GM12864 (cell line): ENCODE measurements at regions not wholly inside any gene's neighbourhood (a gene's known extent, or its start where the extent isn't known, plus 50 kb on each side); places are given as distances from the start of the nearest gene placed in this dataset.
"Not testable (repeated sequence)": the region's sequence is repeated elsewhere in the genome, so short reads cannot be mapped to it uniquely, and the experiment has no call there.

Experiments
- DNase-seq: peaks from one replicate; pipeline ENCODE4 v3.0.0-alpha.2; 2011; ENCODE audit warnings: low read depth
- H3K4me3 ChIP-seq: 2 replicates; pipeline ENCODE4 v1.5.1; 2011; ENCODE audit warnings: mild to moderate bottlenecking, low read depth, low read length, control low read depth
- TF ChIP-seq, protein P1 (sequence below): IDR thresholded peaks from 2 replicates; pipeline ENCODE4 v1.5.1; 2011; ENCODE audit warnings: low read depth, mild to moderate bottlenecking, moderate library complexity, low read length, control low read depth, inconsistent platforms; ENCODE audit errors: missing control alignments

DNA sequence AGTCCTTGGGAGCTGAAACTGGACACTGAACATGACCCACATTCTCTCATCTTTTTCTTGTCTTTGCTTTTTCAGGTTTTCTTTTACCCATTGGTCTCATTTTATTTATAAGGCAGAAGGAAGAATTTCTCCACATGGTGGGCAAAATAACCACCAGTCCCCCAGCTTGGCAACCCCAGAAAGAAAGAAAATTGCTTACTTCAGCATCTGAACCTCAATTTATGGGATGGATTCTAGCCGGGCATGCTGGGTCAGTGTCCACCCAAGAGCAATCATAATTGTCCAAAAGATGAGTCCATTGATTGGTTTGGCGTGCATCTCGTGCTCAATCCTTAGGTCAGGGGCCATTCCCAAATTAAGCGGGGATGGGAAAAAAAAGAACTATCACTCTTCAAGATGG, 163.7 kb downstream of the TMEM114 start:
- TF ChIP-seq, protein P1, sequence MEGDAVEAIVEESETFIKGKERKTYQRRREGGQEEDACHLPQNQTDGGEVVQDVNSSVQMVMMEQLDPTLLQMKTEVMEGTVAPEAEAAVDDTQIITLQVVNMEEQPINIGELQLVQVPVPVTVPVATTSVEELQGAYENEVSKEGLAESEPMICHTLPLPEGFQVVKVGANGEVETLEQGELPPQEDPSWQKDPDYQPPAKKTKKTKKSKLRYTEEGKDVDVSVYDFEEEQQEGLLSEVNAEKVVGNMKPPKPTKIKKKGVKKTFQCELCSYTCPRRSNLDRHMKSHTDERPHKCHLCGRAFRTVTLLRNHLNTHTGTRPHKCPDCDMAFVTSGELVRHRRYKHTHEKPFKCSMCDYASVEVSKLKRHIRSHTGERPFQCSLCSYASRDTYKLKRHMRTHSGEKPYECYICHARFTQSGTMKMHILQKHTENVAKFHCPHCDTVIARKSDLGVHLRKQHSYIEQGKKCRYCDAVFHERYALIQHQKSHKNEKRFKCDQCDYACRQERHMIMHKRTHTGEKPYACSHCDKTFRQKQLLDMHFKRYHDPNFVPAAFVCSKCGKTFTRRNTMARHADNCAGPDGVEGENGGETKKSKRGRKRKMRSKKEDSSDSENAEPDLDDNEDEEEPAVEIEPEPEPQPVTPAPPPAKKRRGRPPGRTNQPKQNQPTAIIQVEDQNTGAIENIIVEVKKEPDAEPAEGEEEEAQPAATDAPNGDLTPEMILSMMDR, result no peak
- no peak overlapping the region for H3K4me3 ChIP-seq
- DNase-seq, result no peak

DNA sequence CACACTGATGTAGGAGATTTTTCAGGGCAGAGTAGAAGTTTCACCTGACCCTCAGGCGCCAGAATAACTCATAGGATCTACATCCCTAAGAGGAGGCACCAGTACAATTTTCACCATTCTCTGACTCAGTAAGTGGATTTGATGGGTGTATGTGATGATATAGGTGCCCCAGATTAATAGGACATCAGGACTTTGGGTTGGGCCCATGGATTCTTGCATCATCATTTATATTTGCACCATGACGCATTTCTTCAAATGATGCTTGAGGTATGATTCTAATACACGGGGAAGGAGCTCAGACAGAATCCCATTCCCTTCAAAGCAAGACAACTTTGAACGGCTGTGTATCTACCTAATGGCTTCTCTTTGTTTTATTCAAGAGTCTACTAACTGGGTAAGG, 173.2 kb downstream of the TMEM114 start:
- DNase-seq, result no peak
- TF ChIP-seq, protein P1, result no peak
- no peak overlapping the region for H3K4me3 ChIP-seq

DNA sequence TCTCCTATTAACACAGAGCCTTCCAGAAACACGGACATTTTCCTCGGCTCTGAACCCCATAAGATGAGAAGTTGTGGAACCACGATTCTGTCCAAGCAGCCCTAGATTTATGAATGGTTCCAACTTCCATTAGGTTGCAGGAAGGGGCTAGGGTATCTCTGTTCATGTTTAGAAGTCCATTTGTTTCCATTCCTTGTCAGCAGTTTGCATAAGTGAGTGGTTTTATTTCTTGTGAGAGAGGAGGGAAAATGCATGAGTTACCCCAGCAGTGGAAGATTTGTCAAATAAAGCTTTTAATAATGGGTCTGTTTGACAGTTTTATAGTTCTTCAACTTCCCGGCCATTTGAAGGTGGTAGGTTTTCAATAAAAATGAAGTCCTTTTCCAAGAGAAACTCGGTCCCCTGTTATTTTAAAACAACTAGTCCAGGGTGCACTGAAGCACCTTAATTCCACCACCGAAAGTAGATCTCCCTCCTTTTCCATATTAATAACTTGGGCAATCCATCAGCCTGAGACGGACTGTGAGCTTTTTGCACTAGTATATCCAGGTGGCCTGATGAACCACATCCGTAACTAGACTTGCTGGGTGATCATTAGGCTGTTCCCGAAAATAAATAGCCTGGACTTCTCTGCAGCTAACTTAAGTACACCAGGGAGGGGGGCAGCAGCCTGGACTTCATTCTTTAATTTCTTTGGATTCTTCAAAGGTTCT, 181.3 kb downstream of the TMEM114 start:
- TF ChIP-seq, protein P1, result no peak
- no peak for DNase-seq
- no peak overlapping the region for H3K4me3 ChIP-seq

DNA sequence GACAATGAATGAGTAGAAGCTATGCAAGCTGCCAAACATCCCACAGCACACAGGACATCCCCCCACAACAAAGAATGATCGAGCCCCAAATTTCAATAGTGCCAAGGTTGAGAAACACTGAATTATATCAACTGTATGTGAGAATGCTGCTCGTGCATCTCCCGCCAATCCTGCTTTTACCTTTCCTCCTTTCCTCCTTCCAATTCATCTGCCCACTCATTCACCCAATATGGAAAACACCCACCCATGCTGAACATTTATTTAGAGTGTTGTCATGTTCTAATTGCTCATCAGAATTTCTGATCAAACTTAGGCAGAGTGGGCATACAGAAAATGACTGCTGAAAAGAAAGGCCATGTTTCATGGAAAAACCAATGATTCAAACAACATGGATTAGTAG, 183.0 kb downstream of the TMEM114 start:
- no peak overlapping the region for H3K4me3 ChIP-seq
- DNase-seq, result no peak
- TF ChIP-seq, protein P1, result no peak

DNA sequence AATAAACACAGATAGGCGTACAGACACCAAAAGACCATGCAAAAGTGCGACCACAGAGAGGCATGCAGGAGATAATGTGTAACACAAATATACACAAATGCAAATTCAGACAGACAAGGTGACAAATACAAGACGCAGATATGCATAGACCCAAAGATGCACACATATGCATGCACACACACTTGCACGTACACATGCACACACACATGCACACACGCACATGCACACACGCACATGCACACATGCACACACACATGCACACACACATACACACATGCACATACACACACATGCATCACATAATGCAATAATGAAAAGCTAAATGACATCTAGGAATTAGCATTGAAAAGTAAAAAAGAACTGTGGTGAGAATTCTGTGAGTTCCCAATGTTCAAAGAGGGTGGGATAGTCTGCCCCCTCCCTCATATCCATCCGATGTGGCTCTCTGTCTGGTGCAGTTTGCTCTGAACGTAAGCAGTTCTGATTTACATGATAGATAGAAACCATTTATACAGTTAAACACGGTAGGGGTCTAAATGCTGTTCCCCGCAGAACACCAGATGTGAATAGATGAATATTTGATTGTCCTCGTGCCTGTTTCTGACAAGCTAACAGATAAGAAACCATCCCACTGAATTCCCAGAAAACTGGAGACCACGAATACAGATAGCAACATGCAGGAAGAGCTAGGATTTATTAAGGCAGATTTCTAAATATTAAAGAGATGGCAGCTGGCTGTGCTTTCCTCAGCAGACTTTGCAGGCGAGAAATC, 186.1 kb downstream of the TMEM114 start:
- TF ChIP-seq, protein P1, result no peak
- no peak overlapping the region for H3K4me3 ChIP-seq
- no peak for DNase-seq

DNA sequence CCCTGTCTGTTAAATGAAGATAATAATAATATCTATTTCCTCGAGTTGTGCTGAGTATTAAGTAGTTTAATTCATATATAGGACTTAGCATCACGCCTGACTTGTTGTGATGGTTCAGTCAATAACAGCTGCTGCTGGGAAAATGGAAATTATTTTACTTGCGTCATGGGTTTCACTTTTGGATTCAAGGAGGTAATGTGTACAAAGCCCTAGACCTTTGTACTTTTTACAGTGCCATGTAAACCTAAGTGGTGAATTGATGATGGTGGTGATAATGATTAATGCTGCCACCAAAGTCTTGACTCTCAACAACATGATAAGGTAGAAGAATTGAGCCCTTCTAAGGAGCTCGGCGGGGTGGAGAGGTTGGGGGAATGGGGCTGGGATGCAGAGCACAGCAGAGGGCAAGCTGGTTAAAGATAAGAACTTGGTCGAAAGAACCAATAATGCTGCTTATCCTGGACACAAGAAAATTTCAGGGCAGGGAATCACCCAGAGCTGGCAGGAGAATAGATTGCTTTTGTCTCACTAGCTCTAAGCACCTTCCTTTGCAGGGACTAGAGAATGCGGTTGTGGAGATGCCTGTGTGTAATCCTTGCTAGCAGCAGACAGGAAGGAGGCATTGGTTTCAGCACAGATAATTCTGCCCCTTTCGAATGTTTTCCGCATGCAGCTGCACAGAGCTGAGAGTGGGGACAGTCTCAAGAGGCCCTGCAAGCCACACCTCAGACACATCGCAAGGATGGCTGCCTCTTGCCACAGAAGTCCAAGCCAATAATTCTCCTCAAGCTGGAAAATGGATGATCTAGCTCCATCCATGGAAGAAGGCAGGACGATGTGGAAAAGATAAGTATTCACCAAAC, 187.1 kb downstream of the TMEM114 start:
- no peak for DNase-seq
- TF ChIP-seq, protein P1, result no peak

DNA sequence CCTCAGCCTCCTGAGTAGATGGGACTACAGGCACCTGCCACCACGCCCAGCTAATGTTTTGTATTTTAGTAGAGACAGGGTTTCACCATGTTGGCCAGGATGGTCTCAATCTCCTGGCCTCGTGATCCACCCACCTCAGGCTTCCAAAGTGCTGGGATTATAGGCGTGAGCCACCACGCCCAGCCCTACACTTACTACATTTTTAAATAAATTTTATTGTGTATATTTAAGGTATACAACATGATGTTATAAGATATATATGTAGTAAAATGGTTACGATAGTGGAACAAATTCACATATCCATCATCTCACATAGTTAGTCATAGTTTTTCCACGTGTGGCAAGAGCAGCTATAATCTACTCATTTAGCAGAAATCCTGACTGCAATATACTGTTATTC, 189.6 kb downstream of the TMEM114 start:
- H3K4me3 ChIP-seq, DNase-seq: not testable (repeated sequence)

More for the DNA sequence above, 187.1 kb downstream of the TMEM114 start:
- no peak overlapping the region for H3K4me3 ChIP-seq
